ENCODE measurements at regions not wholly inside any gene's neighbourhood (a gene's known extent, or its start where the extent isn't known, plus 50 kb on each side); places are given as distances from the start of the nearest gene placed in this dataset.
A peak's percentile ranks its signal among the peaks of the same experiment; 100 is the strongest.
"Not testable (repeated sequence)": the region's sequence is repeated elsewhere in the genome, so short reads cannot be mapped to it uniquely, and the experiment has no call there.

DNA sequence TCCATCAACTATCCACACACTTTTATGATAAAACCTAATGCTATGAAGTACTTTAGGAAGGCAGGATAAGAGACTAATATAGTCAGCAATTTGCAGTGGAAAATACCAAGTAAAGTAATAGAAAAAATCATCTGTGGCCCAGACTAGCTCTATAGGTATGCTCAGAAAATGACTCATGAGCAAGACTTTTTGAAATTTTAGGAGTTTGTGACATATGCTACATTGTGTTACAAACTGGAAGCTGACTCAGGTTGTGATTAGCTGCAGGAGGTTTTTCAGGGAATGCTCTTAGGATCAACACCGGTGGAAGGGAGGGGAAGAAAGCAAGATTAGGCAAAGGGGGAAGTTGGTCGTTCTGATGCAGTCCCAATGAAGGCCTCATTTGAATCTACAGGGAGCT is 56.1 kb downstream of the FEZF1 start:
- H3K9me3 Mint-ChIP-seq (ENCODE audit: unreplicated experiment), result no peaks in the 10 kb centered on the region

DNA sequence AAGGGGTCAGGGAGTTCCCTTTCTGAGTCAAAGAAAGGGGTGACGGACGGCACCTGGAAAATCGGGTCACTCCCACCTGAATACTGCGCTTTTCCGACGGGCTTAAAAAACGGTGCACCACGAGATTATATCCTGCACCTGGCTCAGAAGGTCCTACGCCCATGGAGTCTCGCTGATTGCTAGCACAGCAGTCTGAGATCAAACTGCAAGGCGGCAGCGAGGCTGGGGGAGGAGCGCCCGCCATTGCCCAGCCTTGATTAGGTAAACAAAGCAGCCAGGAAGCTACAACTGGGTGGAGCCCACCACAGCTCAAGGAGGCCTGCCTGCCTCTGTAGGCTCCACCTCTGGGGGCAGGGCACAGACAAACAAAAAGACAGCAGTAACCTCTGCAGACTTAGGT is 65.8 kb downstream of the FEZF1 start:
- not testable (repeated sequence) for H3K9me3 Mint-ChIP-seq (ENCODE audit: unreplicated experiment); DNase-seq (ENCODE audit: extremely low spot score, unreplicated experiment); H3K4me3 Mint-ChIP-seq (ENCODE audit: unreplicated experiment); H3K36me3 Mint-ChIP-seq (ENCODE audit: unreplicated experiment); H3K27ac Mint-ChIP-seq (ENCODE audit: unreplicated experiment); H3K27me3 Mint-ChIP-seq (ENCODE audit: unreplicated experiment); H3K4me1 Mint-ChIP-seq (ENCODE audit: unreplicated experiment)

More for the DNA sequence above, 56.1 kb downstream of the FEZF1 start:
- DNase-seq (ENCODE audit: extremely low spot score, unreplicated experiment), result no peak
- Mint-ChIP-seq H3K4me1 (ENCODE audit: unreplicated experiment) (no peaks in the 10 kb centered on the region), H3K36me3 (ENCODE audit: unreplicated experiment) (no peaks in the 10 kb centered on the region), H3K4me3 (ENCODE audit: unreplicated experiment) (no peak overlapping the region), H3K27ac (ENCODE audit: unreplicated experiment) (no peak overlapping the region), H3K27me3 (ENCODE audit: unreplicated experiment) (peaks cover 2% of the 10 kb centered on the region)
- TF ChIP-seq, protein P1, sequence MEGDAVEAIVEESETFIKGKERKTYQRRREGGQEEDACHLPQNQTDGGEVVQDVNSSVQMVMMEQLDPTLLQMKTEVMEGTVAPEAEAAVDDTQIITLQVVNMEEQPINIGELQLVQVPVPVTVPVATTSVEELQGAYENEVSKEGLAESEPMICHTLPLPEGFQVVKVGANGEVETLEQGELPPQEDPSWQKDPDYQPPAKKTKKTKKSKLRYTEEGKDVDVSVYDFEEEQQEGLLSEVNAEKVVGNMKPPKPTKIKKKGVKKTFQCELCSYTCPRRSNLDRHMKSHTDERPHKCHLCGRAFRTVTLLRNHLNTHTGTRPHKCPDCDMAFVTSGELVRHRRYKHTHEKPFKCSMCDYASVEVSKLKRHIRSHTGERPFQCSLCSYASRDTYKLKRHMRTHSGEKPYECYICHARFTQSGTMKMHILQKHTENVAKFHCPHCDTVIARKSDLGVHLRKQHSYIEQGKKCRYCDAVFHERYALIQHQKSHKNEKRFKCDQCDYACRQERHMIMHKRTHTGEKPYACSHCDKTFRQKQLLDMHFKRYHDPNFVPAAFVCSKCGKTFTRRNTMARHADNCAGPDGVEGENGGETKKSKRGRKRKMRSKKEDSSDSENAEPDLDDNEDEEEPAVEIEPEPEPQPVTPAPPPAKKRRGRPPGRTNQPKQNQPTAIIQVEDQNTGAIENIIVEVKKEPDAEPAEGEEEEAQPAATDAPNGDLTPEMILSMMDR (IDR thresholded peaks at IDR 0.05), result no peak

DNA sequence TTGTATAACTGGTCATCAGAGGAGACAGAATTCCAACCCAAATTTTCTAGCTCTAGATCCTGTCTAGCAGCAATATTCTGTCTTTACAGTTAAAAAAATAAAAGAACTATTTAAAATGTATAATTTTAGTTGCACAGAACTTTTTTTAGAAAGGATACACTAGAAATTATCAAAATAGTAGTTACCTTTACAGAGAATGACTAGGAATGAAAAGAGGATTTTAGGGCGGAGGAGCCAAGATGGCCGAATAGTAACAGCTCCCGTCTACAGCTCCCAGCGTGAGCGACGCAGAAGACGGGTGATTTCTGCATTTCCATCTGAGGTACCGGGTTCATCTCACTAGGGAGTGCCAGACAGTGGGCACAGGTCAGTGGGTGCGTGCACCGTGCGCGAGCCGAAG is 66.3 kb downstream of the FEZF1 start:
- not testable (repeated sequence) for H3K27me3 Mint-ChIP-seq (ENCODE audit: unreplicated experiment); H3K36me3 Mint-ChIP-seq (ENCODE audit: unreplicated experiment); H3K27ac Mint-ChIP-seq (ENCODE audit: unreplicated experiment); H3K9me3 Mint-ChIP-seq (ENCODE audit: unreplicated experiment); DNase-seq (ENCODE audit: extremely low spot score, unreplicated experiment); H3K4me3 Mint-ChIP-seq (ENCODE audit: unreplicated experiment); H3K4me1 Mint-ChIP-seq (ENCODE audit: unreplicated experiment)

DNA sequence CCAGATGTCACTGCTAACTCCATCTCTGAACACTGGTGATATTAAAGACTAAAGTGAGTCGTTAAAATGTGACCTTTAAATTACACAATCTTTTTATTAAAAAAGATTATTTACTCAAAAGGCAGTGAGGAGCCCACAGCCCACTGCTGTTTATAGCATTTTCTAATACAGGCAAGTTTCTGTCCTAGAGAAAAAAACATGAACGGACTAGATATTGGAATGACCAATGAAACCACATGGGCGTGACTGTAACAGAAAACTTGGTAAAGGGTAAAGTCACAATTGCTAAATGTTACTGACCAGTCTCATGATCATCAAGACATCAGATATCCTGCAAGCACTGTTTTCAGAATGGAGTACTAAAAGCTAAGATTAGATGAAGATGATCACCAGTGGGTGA is 78.7 kb downstream of the FEZF1 start:
- H3K4me3 Mint-ChIP-seq (ENCODE audit: unreplicated experiment), result no peak overlapping the region
- no peaks in the 10 kb centered on the region for H3K36me3 Mint-ChIP-seq (ENCODE audit: unreplicated experiment)
- H3K27ac Mint-ChIP-seq (ENCODE audit: unreplicated experiment), result no peak overlapping the region
- no peak for DNase-seq (ENCODE audit: extremely low spot score, unreplicated experiment)
- H3K9me3 Mint-ChIP-seq (ENCODE audit: unreplicated experiment), result no peaks in the 10 kb centered on the region
- TF ChIP-seq, protein P1 (IDR thresholded peaks at IDR 0.05), result no peak
- H3K27me3 Mint-ChIP-seq (ENCODE audit: unreplicated experiment), result peaks cover 4% of the 10 kb centered on the region
- H3K4me1 Mint-ChIP-seq (ENCODE audit: unreplicated experiment), result no peaks in the 10 kb centered on the region

DNA sequence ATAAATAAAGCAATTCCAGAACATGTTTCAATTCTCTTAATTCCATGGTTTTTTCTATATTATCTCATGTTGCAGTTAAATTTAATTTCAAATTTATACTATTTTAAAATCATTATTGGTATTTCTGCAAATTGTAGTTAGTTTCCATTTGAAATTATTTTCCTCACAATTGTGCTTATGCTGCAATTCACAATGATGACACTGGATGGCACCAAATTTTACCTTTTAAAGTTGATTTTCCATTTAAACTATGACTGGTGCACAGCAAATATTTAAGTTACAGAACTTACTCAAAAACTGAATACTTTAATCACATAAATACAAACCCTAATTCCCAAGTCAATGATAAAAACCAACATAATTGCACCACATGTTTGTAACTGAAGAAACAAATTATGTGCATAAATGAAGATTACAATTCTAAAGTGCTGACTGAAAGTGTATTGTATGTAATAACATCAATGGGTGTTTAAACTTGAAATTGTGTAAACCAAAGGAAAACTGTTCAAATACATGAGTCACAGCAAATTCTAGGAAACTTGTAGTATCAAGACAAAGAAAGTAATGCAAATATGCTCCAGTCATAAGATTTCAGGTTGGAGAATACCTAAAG is 75.3 kb upstream of the AASS start:
- Mint-ChIP-seq H3K27ac (ENCODE audit: unreplicated experiment) (no peak overlapping the region), H3K9me3 (ENCODE audit: unreplicated experiment) (no peaks in the 10 kb centered on the region), H3K4me3 (ENCODE audit: unreplicated experiment) (no peak overlapping the region), H3K4me1 (ENCODE audit: unreplicated experiment) (no peaks in the 10 kb centered on the region), H3K27me3 (ENCODE audit: unreplicated experiment) (peaks cover 10% of the 10 kb centered on the region), H3K36me3 (ENCODE audit: unreplicated experiment) (no peaks in the 10 kb centered on the region)
- no peak for DNase-seq (ENCODE audit: extremely low spot score, unreplicated experiment)
- TF ChIP-seq, protein P1 (IDR thresholded peaks at IDR 0.05), result peak; percentile 70

DNA sequence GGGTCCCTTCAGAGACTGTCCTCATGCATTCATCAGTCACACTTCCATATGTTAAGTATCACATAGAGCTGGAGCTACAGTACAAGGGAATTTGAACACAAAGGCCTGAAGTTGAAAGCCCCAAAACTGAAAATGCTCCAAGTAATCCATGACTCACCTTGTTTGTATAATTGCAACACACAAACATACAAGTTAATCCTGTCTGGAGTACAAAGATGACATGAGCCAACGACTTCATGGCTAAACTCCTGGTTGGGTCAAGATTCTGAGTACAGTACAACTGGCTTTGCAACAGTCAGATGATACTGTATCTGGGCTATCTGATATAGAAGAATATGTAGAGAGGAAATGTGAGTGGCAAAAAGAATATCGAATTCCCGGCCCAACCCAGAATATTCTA is 73.1 kb upstream of the AASS start:
- Mint-ChIP-seq H3K4me3 (ENCODE audit: unreplicated experiment) (no peak overlapping the region), H3K27ac (ENCODE audit: unreplicated experiment) (no peak overlapping the region), H3K27me3 (ENCODE audit: unreplicated experiment) (peaks cover 9% of the 10 kb centered on the region), H3K36me3 (ENCODE audit: unreplicated experiment) (no peaks in the 10 kb centered on the region), H3K9me3 (ENCODE audit: unreplicated experiment) (no peaks in the 10 kb centered on the region), H3K4me1 (ENCODE audit: unreplicated experiment) (no peaks in the 10 kb centered on the region)
- DNase-seq (ENCODE audit: extremely low spot score, unreplicated experiment), result no peak
- TF ChIP-seq, protein P1 (IDR thresholded peaks at IDR 0.05), result no peak
